GM18858 (cell line): ENCODE measurements at regions not wholly inside any gene's neighbourhood (a gene's known extent, or its start where the extent isn't known, plus 50 kb on each side); places are given as distances from the start of the nearest gene placed in this dataset.
"Not testable (repeated sequence)": the region's sequence is repeated elsewhere in the genome, so short reads cannot be mapped to it uniquely, and the experiment has no call there.

Experiments used
- ATAC-seq: cut with Tn5 transposase; IDR thresholded peaks from one replicate; pipeline ENCODE4 v1.9.1; 2021; ENCODE audit not compliant: unreplicated experiment

DNA sequence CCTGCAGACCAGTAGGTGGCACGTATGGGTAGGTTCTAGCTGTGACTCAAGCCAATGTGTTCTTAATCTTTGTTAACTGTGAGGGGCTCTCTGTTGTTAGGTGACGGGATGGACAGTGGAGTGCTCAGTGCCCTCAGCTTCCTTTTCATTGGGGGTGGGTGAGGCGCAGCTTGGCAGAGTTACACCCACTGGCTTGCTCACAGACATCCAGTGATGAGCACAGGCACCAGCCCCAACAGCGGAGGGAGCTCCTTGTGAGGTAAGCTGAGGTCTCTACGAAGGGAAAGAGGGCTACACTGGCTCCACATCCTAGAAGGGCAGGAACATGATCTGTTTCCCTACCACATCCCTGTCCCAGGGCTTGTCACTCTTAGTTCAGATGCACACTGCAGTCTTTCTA is 871.3 kb downstream of the LRRIQ3 start:
- ATAC-seq = no peak

- ATAC-seq = no peak
Observed at GRCh38 chr1:73310797-73311381, 887.1 kb downstream of the LRRIQ3 start.

- no peak for ATAC-seq
Observed at GRCh38 chr1:73306899-73307555, 890.9 kb downstream of the LRRIQ3 start.

- ATAC-seq = no peak
Observed at GRCh38 chr1:73273886-73274285, 924.1 kb downstream of the LRRIQ3 start.

GRCh38 chr1:73245196-73245595 is 952.8 kb downstream of the LRRIQ3 start:
- not testable (repeated sequence) for ATAC-seq

GRCh38 chr1:73218995-73219546 is 936.7 kb upstream of the NEGR1 start:
- ATAC-seq = no peak

DNA sequence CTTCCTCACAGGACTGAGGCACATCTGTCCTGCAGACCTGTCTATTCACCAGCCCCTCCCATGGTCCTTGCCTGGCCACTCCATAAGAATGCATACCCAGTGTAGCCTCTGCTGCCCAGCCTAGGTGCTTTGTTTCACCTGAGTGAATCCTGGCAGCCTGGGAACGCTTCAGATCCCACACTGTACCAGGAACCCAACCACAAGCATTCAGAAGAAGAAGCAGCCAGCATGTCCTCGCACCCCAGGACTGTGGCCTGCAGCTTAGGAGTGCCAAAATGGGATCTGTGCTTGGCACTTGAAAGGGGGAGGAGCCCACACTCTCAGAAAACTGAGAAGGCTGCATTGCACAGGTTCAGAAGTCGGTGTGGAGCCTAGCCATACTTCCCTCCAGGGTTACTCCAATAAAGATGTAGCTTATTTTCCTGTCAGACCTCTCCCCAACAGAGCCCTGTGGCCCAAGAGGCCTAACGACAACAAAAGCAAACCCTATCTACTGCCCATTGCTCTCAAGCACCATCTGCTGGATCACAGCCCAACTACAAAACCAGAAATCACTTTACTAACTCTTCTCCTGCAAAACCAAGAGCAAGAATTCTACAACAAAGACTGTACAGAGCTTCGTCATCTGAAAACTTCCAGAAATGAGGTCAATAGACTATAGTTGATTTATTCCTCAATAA is 923.1 kb upstream of the NEGR1 start:
- no peak for ATAC-seq

- ATAC-seq = no peak
Observed at GRCh38 chr1:73197972-73198371, 915.6 kb upstream of the NEGR1 start.

GRCh38 chr1:73194965-73195364 is 912.6 kb upstream of the NEGR1 start:
- ATAC-seq = no peak

- ATAC-seq = not testable (repeated sequence)
Observed at GRCh38 chr1:73183581-73183980, 901.2 kb upstream of the NEGR1 start.

DNA sequence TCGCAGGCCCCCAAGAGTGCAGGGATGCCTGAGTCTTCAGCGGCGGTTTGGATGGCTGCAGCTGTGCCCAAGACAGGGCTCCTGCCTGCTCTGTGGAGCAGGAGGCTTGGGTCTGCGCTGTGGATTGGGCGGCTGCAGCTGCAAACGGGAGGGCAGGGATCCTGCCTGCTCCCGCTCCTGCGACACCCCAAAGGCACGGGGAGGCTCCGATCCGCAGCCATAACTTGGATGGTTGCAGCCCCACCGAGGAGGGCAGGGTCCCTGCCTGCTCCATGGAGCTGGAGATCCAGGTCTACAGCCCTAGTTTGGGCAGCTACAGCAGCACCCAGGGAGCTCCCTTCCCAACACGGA is 898.8 kb upstream of the NEGR1 start:
- ATAC-seq = no peak

DNA sequence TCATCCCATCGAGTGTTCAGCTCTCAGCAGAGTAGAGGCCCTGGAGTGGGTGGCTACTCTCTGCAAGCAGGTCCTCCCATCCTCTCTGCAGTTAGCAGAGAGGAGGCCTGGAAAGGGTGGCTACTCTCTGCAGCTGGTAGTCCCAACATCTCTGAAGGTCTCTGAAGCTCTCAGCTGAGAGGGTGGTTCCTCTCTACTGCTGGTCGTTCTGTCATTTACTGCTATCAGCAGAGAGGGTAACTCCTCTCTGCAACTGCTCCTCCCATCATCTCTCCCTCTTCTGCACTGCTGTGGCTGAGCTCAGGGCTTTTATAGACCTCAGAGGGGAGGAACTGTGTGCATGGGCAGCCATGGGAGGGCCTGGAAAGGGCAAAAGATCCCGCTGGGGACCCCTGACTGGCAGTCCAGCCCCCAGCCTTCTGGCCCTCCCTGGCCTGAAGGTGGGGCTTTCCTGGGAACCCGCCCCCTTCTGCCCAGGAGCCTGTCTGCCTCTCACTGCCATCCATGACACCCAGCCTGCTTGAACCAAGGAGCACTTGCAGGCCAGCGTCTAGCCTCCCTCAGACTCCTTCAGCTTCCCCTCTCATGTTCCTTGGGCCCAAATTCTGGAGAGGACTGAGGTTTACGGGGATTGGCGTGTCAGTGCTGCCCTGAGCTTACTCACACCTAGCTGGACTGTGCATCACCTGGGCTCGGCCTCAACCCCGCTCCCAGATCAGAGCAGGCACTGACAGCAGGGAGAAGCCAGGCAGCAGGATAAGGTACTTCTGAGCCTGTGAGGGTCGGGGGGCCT is 898.3 kb upstream of the NEGR1 start:
- ATAC-seq = no peak

DNA sequence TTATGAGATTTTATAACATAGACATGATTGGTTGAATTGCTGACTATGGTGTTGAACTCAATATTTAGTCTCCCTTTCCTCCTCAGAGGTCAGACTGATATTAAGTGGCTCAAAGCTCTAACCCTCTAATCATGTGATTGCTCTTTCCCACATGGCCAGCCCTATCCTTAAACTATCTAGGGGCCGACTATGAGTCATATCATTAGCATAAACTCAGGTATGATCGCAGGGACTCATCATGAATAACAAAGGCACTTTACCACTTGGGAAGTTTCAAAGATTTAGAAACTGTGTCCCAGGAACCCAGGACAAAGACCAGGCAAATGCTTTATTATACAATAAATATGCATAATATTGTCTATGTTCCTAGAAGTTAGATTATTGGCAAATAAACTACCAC is 894.6 kb upstream of the NEGR1 start:
- no peak for ATAC-seq

DNA sequence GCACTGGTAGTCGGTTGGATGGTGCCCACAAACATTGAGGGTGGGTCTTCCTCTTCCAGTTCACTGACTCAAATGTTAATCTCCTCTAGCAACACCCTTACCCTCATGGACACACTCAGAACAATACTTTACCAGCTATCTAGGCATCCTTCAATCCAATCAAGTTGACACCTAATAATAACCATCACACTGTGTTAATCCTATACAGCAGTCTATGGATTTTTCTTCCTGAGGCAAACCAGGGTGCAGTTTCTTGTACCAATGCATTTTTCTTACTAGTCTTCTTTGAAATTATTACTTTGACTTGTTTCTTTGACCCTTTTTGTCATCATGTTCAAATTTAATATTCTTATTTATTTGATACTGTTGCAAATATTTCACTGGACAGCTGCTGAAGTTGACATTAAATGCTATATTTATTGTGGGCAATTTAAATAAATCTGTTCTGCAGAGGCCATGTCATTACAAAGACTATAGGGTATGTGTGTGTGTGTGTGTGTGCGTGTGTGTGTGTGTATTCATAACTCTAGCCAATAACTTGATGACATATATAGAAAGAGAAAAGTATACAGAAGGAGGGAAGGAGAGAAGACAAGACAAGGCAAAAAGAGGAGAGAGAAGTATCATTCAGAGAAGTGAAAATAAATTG is 884.8 kb upstream of the NEGR1 start:
- ATAC-seq = no peak

GRCh38 chr1:73162564-73162963 is 880.2 kb upstream of the NEGR1 start:
- no peak for ATAC-seq

DNA sequence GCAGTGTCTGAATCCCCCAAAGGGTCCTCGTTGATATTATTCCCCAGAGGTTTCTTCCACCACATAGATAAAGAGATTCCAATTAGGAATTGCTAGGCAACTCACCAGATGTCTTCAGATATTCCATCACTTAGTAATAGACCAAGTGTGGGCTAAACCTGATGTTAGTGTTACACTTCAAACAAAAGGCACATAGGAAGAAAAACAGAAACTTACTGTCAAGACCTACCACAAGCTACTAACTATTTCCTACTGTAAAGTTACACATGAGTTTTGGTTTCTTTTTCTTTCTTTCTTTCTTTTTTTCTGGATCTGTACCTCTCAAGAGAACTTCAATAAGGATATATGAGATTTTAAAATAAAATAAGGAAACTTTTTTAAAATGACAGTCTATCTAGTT is 879.1 kb upstream of the NEGR1 start:
- ATAC-seq = no peak

- no peak for ATAC-seq
Observed at GRCh38 chr1:73160759-73161158, 878.4 kb upstream of the NEGR1 start.

- no peak for ATAC-seq
Observed at GRCh38 chr1:73144311-73144710, 862.0 kb upstream of the NEGR1 start.

DNA sequence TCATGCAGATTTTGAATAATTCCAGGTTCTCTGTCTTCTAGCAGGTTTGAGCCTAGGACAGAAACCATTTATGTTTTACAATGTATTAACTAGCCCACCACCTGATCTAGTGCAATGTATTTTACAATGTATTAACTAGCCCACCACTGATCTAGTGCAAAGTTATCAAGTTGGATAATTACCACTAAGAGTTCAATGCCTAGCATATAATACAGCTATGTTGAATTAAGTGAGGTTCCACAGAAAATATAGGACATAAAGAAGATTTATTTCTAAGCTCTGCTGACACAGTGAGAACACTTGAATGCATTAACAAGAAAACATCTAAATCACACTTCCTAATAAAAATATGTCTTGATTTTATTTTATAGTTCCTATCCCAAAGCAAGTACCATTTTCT is 854.6 kb upstream of the NEGR1 start:
- ATAC-seq = no peak

DNA sequence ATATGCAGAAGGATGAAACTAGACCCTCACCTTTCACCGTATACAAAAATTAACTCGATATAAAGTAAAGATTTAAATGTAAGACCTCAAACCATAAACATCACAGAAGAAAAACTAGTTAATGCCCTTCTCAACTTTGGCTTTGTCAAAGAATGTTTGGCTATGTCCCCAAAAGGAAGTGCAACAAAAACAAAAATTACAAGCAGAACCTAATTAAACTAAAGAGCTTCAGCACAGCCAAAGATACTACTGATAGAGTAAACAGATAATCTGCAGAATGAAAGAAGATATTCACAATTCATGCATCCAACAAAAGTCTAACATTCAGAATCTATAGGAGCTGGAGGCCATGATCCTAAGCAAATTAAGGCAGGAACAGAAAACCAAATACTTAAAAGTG is 824.6 kb upstream of the NEGR1 start:
- ATAC-seq = no peak

DNA sequence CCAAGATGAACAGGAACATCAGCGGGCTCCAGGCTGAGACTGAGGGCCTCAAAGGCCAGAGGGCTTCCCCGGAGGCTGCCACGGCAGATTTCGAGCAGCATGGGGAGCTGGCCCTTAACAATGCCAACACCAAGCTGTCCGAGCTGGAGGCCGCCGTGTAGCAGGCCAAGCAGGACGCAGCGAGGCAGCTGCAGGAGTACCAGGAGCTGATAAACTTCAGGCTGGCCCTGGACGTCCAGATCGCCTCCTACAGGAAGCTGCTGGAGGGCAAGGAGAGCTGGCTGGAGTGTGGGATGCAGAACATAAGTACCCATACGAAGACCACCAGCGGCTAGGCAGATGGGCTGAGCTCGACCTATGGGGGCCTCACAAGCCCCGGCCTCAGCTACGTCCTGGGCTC is 823.4 kb upstream of the NEGR1 start:
- no peak for ATAC-seq
